ENCODE measurements at regions not wholly inside any gene's neighbourhood (a gene's known extent, or its start where the extent isn't known, plus 50 kb on each side); places are given as distances from the start of the nearest gene placed in this dataset.

DNA sequence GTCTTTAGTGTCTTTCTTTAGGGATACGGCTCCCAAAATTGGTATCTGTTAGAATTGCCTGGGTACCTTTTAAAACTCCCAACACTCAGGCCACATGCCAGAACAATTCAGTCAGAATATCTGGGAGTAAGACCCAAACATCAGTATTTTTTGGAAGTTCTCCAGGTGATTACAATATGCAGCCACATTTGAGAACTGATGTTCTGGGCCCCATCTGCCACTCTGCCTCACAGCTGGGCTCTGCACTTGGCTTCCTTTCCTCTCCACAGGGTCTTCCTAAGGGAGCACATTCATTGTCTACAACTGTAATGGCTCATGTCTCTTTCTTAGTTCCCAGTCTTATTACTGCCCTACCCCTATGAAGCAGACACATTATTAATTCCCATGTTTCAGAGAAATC lies 394.5 kb downstream of the MFSD1 start:
- H3K36me3 ChIP-seq (ENCODE audit: control insufficient read depth, insufficient read depth, low read length): no peaks in the 10 kb centered on the region

DNA sequence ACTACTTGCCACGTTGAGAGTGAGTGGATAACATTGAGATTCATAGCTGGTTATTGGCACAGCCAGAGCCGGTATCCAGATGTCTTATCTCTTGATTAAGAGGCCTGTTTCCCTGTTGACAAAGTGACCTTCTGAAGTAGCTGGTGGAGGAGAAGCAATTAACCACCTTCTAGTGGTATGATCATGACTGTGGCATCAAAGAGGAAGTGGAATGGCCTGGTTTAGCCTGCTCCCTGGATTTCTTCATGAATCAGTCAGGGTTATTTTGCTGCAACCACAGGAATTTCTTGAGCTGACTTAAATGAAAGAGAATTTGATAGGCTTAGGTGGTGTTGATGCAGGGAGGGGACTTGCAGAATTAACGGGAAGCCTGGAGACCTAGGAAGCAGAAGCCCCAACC lies 398.3 kb downstream of the MFSD1 start:
- H3K4me1 ChIP-seq (ENCODE audit: control insufficient read depth, insufficient read depth, low read length): no peaks in the 10 kb centered on the region
- H3K27ac ChIP-seq (ENCODE audit: low read length): no peak overlapping the region
- peaks cover 6% of the 10 kb centered on the region for H3K9me3 ChIP-seq (replicated peaks; ENCODE audit: control insufficient read depth, low read depth, low read length)
- no peak overlapping the region for H3K4me3 ChIP-seq (ENCODE audit: low read length)
- no peaks in the 10 kb centered on the region for H3K36me3 ChIP-seq (ENCODE audit: control insufficient read depth, insufficient read depth, low read length)
- DNase-seq: no peak
- H3K27me3 ChIP-seq (ENCODE audit: control insufficient read depth, insufficient read depth, low read length): no peaks in the 10 kb centered on the region
- 63% methylated on average over 1 of the region's 3 CpGs for WGBS (ENCODE audit: insufficient coverage)

More for the DNA sequence above, 394.5 kb downstream of the MFSD1 start:
- no CpG with 5 or more reads among the region's 1 CpG for WGBS (ENCODE audit: insufficient coverage)
- H3K27ac ChIP-seq (ENCODE audit: low read length): no peak overlapping the region
- no peaks in the 10 kb centered on the region for H3K4me1 ChIP-seq (ENCODE audit: control insufficient read depth, insufficient read depth, low read length)
- H3K4me3 ChIP-seq (ENCODE audit: low read length): no peak overlapping the region
- no peaks in the 10 kb centered on the region for H3K27me3 ChIP-seq (ENCODE audit: control insufficient read depth, insufficient read depth, low read length)
- H3K9me3 ChIP-seq (replicated peaks; ENCODE audit: control insufficient read depth, low read depth, low read length): peaks cover 6% of the 10 kb centered on the region
- DNase-seq: no peak

DNA sequence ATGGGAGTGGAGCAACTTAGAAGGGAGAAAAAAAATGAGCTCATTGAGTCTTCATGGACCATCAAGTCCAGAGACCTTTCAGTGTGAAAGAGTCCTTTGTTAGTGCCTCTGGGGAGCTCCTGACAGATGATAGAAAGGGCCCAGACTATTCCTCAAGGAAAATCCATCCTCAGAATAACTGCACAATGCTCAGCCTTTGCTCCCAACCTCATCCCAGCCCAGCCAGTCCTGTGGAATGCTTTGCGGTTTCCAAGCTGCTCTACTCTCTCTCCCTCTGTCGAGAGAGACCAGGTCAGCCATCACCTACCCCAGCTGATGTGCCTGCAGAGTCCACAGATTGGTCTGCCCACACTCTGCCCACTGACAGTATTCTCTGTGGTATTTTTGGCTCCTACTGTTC lies 406.2 kb downstream of the MFSD1 start:
- H3K27me3 ChIP-seq (ENCODE audit: control insufficient read depth, insufficient read depth, low read length): no peaks in the 10 kb centered on the region
- H3K4me1 ChIP-seq (ENCODE audit: control insufficient read depth, insufficient read depth, low read length): no peaks in the 10 kb centered on the region
- 82% methylated on average over 2 of the region's 2 CpGs for WGBS (ENCODE audit: insufficient coverage)
- H3K27ac ChIP-seq (ENCODE audit: low read length): no peak overlapping the region
- no peaks in the 10 kb centered on the region for H3K9me3 ChIP-seq (replicated peaks; ENCODE audit: control insufficient read depth, low read depth, low read length)
- DNase-seq: no peak
- no peak overlapping the region for H3K4me3 ChIP-seq (ENCODE audit: low read length)
- H3K36me3 ChIP-seq (ENCODE audit: control insufficient read depth, insufficient read depth, low read length): no peaks in the 10 kb centered on the region

DNA sequence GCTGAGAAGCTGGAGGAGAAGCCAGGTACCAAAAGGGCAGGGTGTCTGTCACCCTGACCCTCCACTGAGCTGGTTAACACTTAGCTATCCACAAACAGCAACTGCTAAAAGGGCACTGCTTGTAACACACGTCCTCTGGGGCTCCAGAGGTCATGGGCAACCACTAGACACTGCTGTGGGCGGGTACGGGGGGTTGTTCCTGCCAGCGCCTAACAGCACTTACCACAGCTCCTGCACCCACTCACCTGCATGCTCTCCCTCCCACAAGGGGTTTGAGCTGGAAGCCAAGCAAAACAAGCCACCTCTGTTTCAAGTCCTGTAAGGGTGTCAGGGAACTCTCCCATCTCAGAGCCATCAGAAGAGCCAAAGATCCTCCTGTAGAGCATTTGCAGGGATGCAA lies 407.6 kb downstream of the MFSD1 start:
- no peak overlapping the region for H3K4me3 ChIP-seq (ENCODE audit: low read length)
- H3K27ac ChIP-seq (ENCODE audit: low read length): no peak overlapping the region
- H3K4me1 ChIP-seq (ENCODE audit: control insufficient read depth, insufficient read depth, low read length): no peaks in the 10 kb centered on the region
- H3K36me3 ChIP-seq (ENCODE audit: control insufficient read depth, insufficient read depth, low read length): no peaks in the 10 kb centered on the region
- no peak for DNase-seq
- no peaks in the 10 kb centered on the region for H3K9me3 ChIP-seq (replicated peaks; ENCODE audit: control insufficient read depth, low read depth, low read length)
- 22% methylated on average over 1 of the region's 4 CpGs for WGBS (ENCODE audit: insufficient coverage)
- no peaks in the 10 kb centered on the region for H3K27me3 ChIP-seq (ENCODE audit: control insufficient read depth, insufficient read depth, low read length)

DNA sequence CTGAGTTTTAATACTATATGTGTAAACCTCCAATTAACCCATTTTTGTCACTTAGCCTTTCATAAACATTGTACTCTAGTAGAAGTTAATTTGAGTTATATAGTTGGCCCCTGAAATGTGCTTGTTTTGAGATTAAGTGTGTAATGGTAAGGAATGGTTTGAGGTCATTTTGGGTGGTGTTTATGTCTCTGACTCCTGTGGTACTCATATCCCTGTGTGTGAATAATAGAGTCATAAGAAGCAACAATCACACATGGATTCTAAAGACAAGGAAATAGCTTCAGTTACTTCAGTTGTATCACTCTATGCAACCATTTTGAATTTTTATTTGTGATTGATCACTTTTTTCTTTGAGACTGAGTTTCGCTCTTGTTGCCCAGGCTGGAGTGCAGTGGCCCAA lies 408.5 kb downstream of the MFSD1 start:
- H3K27ac ChIP-seq (ENCODE audit: low read length): no peak overlapping the region
- no peaks in the 10 kb centered on the region for H3K9me3 ChIP-seq (replicated peaks; ENCODE audit: control insufficient read depth, low read depth, low read length)
- no peaks in the 10 kb centered on the region for H3K4me1 ChIP-seq (ENCODE audit: control insufficient read depth, insufficient read depth, low read length)
- H3K4me3 ChIP-seq (ENCODE audit: low read length): no peak overlapping the region
- no peak for DNase-seq
- WGBS (ENCODE audit: insufficient coverage): 60% methylated on average over 1 of the region's 1 CpG
- H3K27me3 ChIP-seq (ENCODE audit: control insufficient read depth, insufficient read depth, low read length): no peaks in the 10 kb centered on the region
- H3K36me3 ChIP-seq (ENCODE audit: control insufficient read depth, insufficient read depth, low read length): no peaks in the 10 kb centered on the region

DNA sequence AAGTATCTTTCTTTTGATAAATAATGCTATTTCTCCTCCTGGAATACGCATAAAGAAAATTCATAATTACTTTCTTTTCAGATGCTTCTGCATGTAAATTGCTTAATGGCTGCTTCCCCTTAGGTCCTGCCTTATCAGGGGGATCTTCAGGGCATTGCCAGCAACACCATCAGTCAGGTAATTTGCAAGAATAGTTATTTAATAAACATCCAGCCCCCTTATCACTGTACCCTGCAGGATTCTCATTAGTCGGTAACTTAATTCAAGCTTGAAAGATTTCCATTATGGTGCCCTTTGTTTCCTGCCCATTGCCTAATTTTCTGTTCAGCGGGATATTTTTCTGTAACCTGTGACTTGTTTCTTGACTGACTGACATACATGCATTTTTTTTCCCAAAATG lies 414.5 kb downstream of the MFSD1 start:
- Histone ChIP-seq H3K27me3 (ENCODE audit: control insufficient read depth, insufficient read depth, low read length) (no peaks in the 10 kb centered on the region), H3K4me1 (ENCODE audit: control insufficient read depth, insufficient read depth, low read length) (no peaks in the 10 kb centered on the region), H3K4me3 (ENCODE audit: low read length) (no peak overlapping the region), H3K27ac (ENCODE audit: low read length) (no peak overlapping the region), H3K36me3 (ENCODE audit: control insufficient read depth, insufficient read depth, low read length) (no peaks in the 10 kb centered on the region), H3K9me3 (replicated peaks; ENCODE audit: control insufficient read depth, low read depth, low read length) (no peaks in the 10 kb centered on the region)
- no CpG with 5 or more reads among the region's 3 CpGs for WGBS (ENCODE audit: insufficient coverage)
- no peak for DNase-seq

DNA sequence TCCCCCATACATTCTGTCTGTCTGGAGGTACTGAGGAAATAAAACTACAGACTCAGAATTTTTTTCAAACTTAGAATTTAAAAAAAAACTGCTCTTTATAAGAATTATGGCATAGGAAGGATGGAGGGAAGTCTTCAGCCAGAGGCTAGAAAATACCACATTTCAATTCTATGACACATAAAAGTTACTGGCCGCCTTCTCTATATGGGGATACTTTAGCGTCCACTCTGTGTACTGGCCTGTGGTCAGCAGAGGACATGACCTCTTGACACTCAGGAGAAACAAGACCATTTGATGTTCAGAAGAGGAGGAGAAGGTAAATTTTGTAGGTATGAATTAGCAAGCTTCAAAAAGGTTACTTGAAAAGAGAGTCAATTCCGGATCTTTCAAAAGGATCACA lies 417.4 kb downstream of the MFSD1 start:
- no peaks in the 10 kb centered on the region for H3K36me3 ChIP-seq (ENCODE audit: control insufficient read depth, insufficient read depth, low read length)
- DNase-seq: no peak
- H3K9me3 ChIP-seq (replicated peaks; ENCODE audit: control insufficient read depth, low read depth, low read length): no peaks in the 10 kb centered on the region
- WGBS (ENCODE audit: insufficient coverage): no CpG with 5 or more reads among the region's 3 CpGs
- H3K4me1 ChIP-seq (ENCODE audit: control insufficient read depth, insufficient read depth, low read length): no peaks in the 10 kb centered on the region
- no peak overlapping the region for H3K4me3 ChIP-seq (ENCODE audit: low read length)
- H3K27ac ChIP-seq (ENCODE audit: low read length): no peak overlapping the region
- H3K27me3 ChIP-seq (ENCODE audit: control insufficient read depth, insufficient read depth, low read length): no peaks in the 10 kb centered on the region

DNA sequence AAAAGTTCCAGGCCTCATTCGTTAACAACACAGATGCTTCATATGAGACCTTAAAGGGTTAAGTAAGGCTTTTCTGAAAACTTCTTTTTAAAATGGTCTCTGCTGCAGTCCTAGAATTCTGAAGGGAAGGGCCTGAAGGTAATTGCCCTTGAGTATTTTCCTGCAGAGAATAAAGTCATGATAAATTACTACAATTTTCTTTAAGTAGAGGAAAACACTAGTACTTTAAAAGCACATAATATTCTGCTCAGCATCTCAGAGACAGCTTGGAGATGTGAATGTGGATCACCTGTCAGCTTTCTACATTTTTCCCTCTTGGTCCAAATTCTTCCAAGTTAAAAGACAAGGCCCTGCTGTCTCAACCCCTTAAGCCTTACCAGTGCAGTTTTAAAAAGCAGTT lies 419.5 kb downstream of the MFSD1 start:
- Histone ChIP-seq H3K9me3 (replicated peaks; ENCODE audit: control insufficient read depth, low read depth, low read length) (no peaks in the 10 kb centered on the region), H3K27ac (ENCODE audit: low read length) (no peak overlapping the region), H3K36me3 (ENCODE audit: control insufficient read depth, insufficient read depth, low read length) (no peaks in the 10 kb centered on the region), H3K4me1 (ENCODE audit: control insufficient read depth, insufficient read depth, low read length) (no peaks in the 10 kb centered on the region), H3K27me3 (ENCODE audit: control insufficient read depth, insufficient read depth, low read length) (no peaks in the 10 kb centered on the region), H3K4me3 (ENCODE audit: low read length) (no peak overlapping the region)
- no peak for DNase-seq
- no CpG with 5 or more reads among the region's 1 CpG for WGBS (ENCODE audit: insufficient coverage)

DNA sequence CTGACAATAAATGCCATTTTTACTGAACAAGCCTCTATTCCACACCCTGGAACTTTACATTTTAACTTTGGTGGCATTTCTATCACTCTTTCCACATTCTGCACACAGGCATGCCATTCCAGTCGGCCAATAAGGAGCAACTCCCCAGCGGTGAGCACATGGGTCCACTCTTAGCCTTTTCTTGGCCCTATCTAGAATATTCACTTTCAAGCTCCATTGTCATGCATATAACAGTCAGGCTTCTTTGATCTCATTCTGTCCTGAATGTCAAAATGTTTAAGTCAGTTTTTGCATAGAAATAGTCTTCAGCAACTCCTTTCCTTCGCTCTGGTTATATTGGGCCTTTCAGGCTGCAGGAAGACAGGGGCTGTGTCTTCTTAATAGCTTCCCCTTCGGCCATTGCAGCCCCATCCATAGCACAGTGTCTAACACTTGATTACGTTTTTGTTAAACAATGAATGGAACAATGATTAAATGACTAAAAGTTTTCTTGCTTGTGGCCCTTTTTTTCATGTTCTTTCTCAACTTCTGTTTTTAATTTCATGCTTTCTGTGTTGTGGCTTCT lies 427.3 kb downstream of the MFSD1 start:
- WGBS (ENCODE audit: insufficient coverage): 70% methylated on average over 2 of the region's 5 CpGs

DNA sequence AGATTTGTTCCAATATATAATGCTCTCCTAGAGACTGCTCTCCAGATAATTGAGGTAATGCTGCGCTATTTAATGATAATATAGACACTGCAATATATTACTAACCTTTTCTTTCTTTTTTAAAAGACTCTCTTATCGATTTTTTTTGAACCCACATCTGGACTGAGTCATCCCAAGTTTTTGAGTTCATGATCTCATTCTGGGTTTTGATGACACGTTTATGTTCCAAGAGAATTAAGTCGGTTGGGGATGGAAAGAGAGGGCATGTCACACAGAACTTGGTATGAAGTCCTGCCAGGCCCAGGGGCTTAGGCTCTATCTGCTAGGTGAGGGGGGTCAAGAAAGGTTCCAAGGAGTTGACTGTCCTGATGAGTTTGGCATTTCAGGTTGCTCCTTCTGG lies 431.1 kb downstream of the MFSD1 start:
- H3K36me3 ChIP-seq (ENCODE audit: control insufficient read depth, insufficient read depth, low read length): no peaks in the 10 kb centered on the region
- no peaks in the 10 kb centered on the region for H3K27me3 ChIP-seq (ENCODE audit: control insufficient read depth, insufficient read depth, low read length)
- H3K4me3 ChIP-seq (ENCODE audit: low read length): no peak overlapping the region
- peaks cover 3% of the 10 kb centered on the region for H3K9me3 ChIP-seq (replicated peaks; ENCODE audit: control insufficient read depth, low read depth, low read length)
- no peak overlapping the region for H3K27ac ChIP-seq (ENCODE audit: low read length)
- DNase-seq: no peak
- 80% methylated on average over 2 of the region's 4 CpGs for WGBS (ENCODE audit: insufficient coverage)
- no peaks in the 10 kb centered on the region for H3K4me1 ChIP-seq (ENCODE audit: control insufficient read depth, insufficient read depth, low read length)

More for the DNA sequence above, 427.3 kb downstream of the MFSD1 start:
- no peaks in the 10 kb centered on the region for H3K4me1 ChIP-seq (ENCODE audit: control insufficient read depth, insufficient read depth, low read length)
- H3K27me3 ChIP-seq (ENCODE audit: control insufficient read depth, insufficient read depth, low read length): no peaks in the 10 kb centered on the region
- H3K36me3 ChIP-seq (ENCODE audit: control insufficient read depth, insufficient read depth, low read length): no peaks in the 10 kb centered on the region
- DNase-seq: no peak
- H3K27ac ChIP-seq (ENCODE audit: low read length): no peak overlapping the region
- H3K4me3 ChIP-seq (ENCODE audit: low read length): no peak overlapping the region
- H3K9me3 ChIP-seq (replicated peaks; ENCODE audit: control insufficient read depth, low read depth, low read length): peaks cover 3% of the 10 kb centered on the region

DNA sequence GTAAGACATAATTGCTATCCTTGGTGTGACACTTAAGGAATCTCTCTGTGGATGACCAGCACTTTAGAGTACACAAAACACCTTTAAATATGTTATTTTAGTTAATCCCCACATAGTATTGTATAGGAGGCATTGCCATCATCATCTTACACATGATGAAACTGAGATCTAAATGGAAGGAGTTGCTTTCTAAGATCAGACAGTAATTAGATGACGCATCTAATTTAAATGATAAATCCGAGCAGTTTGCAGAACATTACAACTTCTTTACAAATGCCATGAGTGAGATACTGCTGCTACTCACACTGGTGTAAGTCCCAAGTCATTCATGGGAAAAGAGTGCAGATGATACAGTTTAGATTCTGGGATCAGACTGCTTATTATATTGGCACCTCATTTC lies 431.9 kb downstream of the MFSD1 start:
- no peak for DNase-seq

More for the DNA sequence above, 431.9 kb downstream of the MFSD1 start:
- H3K36me3 ChIP-seq (ENCODE audit: control insufficient read depth, insufficient read depth, low read length): no peaks in the 10 kb centered on the region
- H3K9me3 ChIP-seq (replicated peaks; ENCODE audit: control insufficient read depth, low read depth, low read length): peaks cover 3% of the 10 kb centered on the region
- no peak overlapping the region for H3K27ac ChIP-seq (ENCODE audit: low read length)
- no peak overlapping the region for H3K4me3 ChIP-seq (ENCODE audit: low read length)
- no peaks in the 10 kb centered on the region for H3K4me1 ChIP-seq (ENCODE audit: control insufficient read depth, insufficient read depth, low read length)
- WGBS (ENCODE audit: insufficient coverage): 77% methylated on average over 2 of the region's 2 CpGs
- H3K27me3 ChIP-seq (ENCODE audit: control insufficient read depth, insufficient read depth, low read length): no peaks in the 10 kb centered on the region

All from muscle of leg (tissue), 3 donors.